ENCODE measurements at regions not wholly inside any gene's neighbourhood (a gene's known extent, or its start where the extent isn't known, plus 50 kb on each side); places are given as distances from the start of the nearest gene placed in this dataset.

DNA sequence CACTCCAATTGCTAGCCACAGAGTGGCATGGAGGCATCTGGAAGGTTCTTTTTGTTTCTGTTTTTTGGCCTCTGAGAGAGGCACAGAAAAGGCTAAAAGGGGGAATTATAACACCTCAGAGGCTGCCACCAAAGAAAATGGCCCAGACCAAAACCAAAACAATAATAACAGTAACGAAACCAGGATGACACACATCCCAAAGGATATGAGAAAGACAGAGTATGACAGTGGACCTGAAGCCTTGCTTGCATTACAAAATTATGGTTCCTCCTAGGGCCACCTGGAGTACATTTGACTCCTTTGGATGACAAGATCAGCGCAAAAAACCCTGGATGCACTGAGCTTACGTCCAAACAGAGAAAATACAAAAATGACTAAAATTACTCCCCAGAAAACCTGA is 152.7 kb downstream of the AEBP2 start:
- TF ChIP-seq POLR2A (IDR thresholded peaks at IDR 0.05): no peak
- TF ChIP-seq, protein P1, sequence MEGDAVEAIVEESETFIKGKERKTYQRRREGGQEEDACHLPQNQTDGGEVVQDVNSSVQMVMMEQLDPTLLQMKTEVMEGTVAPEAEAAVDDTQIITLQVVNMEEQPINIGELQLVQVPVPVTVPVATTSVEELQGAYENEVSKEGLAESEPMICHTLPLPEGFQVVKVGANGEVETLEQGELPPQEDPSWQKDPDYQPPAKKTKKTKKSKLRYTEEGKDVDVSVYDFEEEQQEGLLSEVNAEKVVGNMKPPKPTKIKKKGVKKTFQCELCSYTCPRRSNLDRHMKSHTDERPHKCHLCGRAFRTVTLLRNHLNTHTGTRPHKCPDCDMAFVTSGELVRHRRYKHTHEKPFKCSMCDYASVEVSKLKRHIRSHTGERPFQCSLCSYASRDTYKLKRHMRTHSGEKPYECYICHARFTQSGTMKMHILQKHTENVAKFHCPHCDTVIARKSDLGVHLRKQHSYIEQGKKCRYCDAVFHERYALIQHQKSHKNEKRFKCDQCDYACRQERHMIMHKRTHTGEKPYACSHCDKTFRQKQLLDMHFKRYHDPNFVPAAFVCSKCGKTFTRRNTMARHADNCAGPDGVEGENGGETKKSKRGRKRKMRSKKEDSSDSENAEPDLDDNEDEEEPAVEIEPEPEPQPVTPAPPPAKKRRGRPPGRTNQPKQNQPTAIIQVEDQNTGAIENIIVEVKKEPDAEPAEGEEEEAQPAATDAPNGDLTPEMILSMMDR (IDR thresholded peaks at IDR 0.05): no peak
